Adrenal gland (tissue), 5 donors: ENCODE measurements at regions not wholly inside any gene's neighbourhood (a gene's known extent, or its start where the extent isn't known, plus 50 kb on each side); places are given as distances from the start of the nearest gene placed in this dataset.

ENCODE experiments used
- POLR2A ChIP-seq, 2 donors: fragments of 450-650 bp; IDR thresholded peaks; one replicate each; pipeline ENCODE4 v1.6.1; 2017; ENCODE audit warnings: antibody characterized with exemption in 2 of 2, mild to moderate bottlenecking in 2 of 2, moderate library complexity in 1 of 2
- TF ChIP-seq, protein P1 (sequence below), 6 experiments: fragments of 450-650 bp in 4 of 6; fragments of 200-600 bp in 2 of 6; sonication (generic) in 1 of 6; IDR thresholded peaks; 1 replicate in 5 of 6; 2 replicates in 1 of 6; pipeline versions ENCODE4 v1.5.1 to v1.8.0; 2016 to 2021; ENCODE audit warnings: antibody characterized with exemption in 6 of 6, mild to moderate bottlenecking in 2 of 6, moderate library complexity in 1 of 6
- donor health status: DM: no; HTN: no; CAD: no.

- TF ChIP-seq, protein P1, sequence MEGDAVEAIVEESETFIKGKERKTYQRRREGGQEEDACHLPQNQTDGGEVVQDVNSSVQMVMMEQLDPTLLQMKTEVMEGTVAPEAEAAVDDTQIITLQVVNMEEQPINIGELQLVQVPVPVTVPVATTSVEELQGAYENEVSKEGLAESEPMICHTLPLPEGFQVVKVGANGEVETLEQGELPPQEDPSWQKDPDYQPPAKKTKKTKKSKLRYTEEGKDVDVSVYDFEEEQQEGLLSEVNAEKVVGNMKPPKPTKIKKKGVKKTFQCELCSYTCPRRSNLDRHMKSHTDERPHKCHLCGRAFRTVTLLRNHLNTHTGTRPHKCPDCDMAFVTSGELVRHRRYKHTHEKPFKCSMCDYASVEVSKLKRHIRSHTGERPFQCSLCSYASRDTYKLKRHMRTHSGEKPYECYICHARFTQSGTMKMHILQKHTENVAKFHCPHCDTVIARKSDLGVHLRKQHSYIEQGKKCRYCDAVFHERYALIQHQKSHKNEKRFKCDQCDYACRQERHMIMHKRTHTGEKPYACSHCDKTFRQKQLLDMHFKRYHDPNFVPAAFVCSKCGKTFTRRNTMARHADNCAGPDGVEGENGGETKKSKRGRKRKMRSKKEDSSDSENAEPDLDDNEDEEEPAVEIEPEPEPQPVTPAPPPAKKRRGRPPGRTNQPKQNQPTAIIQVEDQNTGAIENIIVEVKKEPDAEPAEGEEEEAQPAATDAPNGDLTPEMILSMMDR (IDR thresholded peaks at IDR 0.05) = no peak
- TF ChIP-seq POLR2A (IDR thresholded peaks at IDR 0.05) = no peak
Measured at GRCh38 chr14:28707814-28708213, 58.8 kb upstream of the FOXG1 start.
